ENCODE measurements at regions not wholly inside any gene's neighbourhood (a gene's known extent, or its start where the extent isn't known, plus 50 kb on each side); places are given as distances from the start of the nearest gene placed in this dataset.

- TF ChIP-seq CTCF (IDR thresholded peaks at IDR 0.05) (no peak), POLR2A (IDR thresholded peaks at IDR 0.05) (no peak)
Observed at GRCh38 chr6:168926306-168926705, 327.3 kb downstream of the THBS2 start.

Data from body of pancreas (tissue), 4 donors.